Heart left ventricle (tissue), 16 donors: ENCODE measurements at regions not wholly inside any gene's neighbourhood (a gene's known extent, or its start where the extent isn't known, plus 50 kb on each side); places are given as distances from the start of the nearest gene placed in this dataset.

Experiments used
- ATAC-seq, 4 donors: fragments of 200-7000 bp; cut with Tn5 transposase; one replicate each; pipeline ENCODE4 v1.9.1; 2020 to 2022; ENCODE audit warnings: moderate library complexity in 4 of 4, mild to moderate bottlenecking in 3 of 4, moderate number of reproducible peaks in 1 of 4
- DNase-seq, 5 donors: peaks; one replicate each; pipeline ENCODE4 v3.0.0-alpha.2; 2020
- H3K27ac ChIP-seq, 12 donors: fragments of 200-600 bp; sonication (generic) in 4 of 12; one replicate each; pipeline versions ENCODE4 v1.5.0 to v1.8.0; 2016 to 2022; ENCODE audit warnings: mild to moderate bottlenecking in 2 of 12
- H3K27me3 ChIP-seq, 9 donors: fragments of 200-600 bp; sonication (generic) in 2 of 9; one replicate each; pipeline versions ENCODE4 v1.5.1 to v1.8.0; 2016 to 2022; ENCODE audit warnings: mild to moderate bottlenecking in 3 of 9
- H3K36me3 ChIP-seq, 9 donors: fragments of 200-600 bp; sonication (generic) in 2 of 9; one replicate each; pipeline versions ENCODE4 v1.5.0 to v1.8.0; 2018 to 2022; ENCODE audit warnings: mild to moderate bottlenecking in 2 of 9
- H3K4me1 ChIP-seq, 12 donors: fragments of 200-600 bp; sonication (generic) in 4 of 12; one replicate each; pipeline versions ENCODE4 v1.5.0 to v1.8.0; 2016 to 2022; ENCODE audit warnings: mild to moderate bottlenecking in 3 of 12
- H3K4me3 ChIP-seq, 12 donors: fragments of 200-600 bp; sonication (generic) in 4 of 12; one replicate each; pipeline versions ENCODE4 v1.5.0 to v1.8.0; 2017 to 2022; ENCODE audit warnings: mild to moderate bottlenecking in 9 of 12, moderate library complexity in 4 of 12
- H3K9me3 ChIP-seq, 12 donors: fragments of 200-600 bp; sonication (generic) in 4 of 12; one replicate each; pipeline versions ENCODE4 v1.5.0 to v1.8.0; 2016 to 2022; ENCODE audit warnings: mild to moderate bottlenecking in 1 of 12
- POLR2A ChIP-seq, 2 donors: fragments of 450-650 bp; IDR thresholded peaks; one replicate each; pipeline ENCODE4 v1.6.1; 2017; ENCODE audit warnings: antibody characterized with exemption in 2 of 2, mild to moderate bottlenecking in 2 of 2, moderate library complexity in 2 of 2
- WGBS, 4 donors: extraction: QIAGEN DNeasy Blood & Tissue Kit in 2 of 4; methylation state at CpG; one replicate each; pipeline versions ENCODE4 v1.1.5 to v1.1.7; 2013 to 2018; 5-methylcytosine and 5-hydroxymethylcytosine counted together
- intact Hi-C, 10 donors: fragments of 100-400 bp; cut with DNase I; formaldehyde crosslinking; loops; one replicate each; pipeline versions ENCODE4 v1.11.1 to v1.14.2; 2022
- TF ChIP-seq, protein P1 (sequence below), 12 donors: fragments of 200-600 bp; sonication (generic) in 4 of 12; IDR thresholded peaks; one replicate each; pipeline versions ENCODE4 v1.5.0 to v1.8.0; 2018 to 2022; ENCODE audit warnings: antibody characterized with exemption in 12 of 12, mild to moderate bottlenecking in 5 of 12
- donor health status: ischemic (EF 13 %, LVEDD 7.1; RV severe dilation, severe dysfunction).
- donor health status: healthy with polysubstance abuse.
- donor health status: DM: no; HTN: yes; CAD: no.
- donor health status: DM: no; HTN: no; CAD: no.
- donor health status: ischemic (EF 25% LVEDD 6.9; RV normal size, moderate dysfunction).
- donor health status: ischemic (EF 25% LVEDD 5.7; RV mildly dilated, moderate dysfunction).
- donor health status: healthy.
- donor health status: DM: yes; HTN: yes; CAD: no.
- donor health status: ischemic (EF 35%, LVEDD 5.7; RV mildly dilated, moderate dysfunction).
- donor health status: nonischemic (EF 11% LVEDD 7.7; RV severe dilation, severe dysfunction).
- donor health status: DM: yes; HTN: yes; CAD: no.
- donor health status: PGD.
- donor health status: ischemic (EF 29% LVEDD 5.4; RV normal size, mild dysfunction).
- donor health status: nonischemic (EF 23%, LVEDD 6.1; RV moderate dilation, normal function).

DNA sequence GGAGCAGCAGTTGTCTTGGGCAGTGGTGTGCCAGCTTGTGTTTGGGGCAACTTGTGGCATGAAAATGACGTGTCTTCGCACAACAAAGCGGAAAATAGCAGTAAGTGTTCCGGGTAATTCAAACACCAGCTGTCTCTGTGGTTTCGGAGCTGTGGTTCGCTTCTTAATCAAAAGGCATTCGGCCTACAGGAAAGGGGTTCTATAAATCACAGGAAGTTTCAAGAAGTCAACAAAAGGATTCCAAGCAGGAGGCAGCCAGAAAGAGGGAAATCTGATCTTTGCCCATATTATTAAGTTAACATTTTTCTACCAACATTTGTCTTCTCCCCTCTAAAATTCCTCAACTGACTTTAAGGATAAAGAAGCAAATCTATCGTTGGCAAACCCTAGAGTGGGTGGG lies 353.4 kb downstream of the FGFR2 start:
- Histone ChIP-seq H3K9me3 (no peaks in the 10 kb centered on the region), H3K36me3 (no peaks in the 10 kb centered on the region), H3K4me1 (no peaks in the 10 kb centered on the region), H3K27ac (no peak overlapping the region), H3K27me3 (no peaks in the 10 kb centered on the region), H3K4me3 (no peak overlapping the region)
- 60 to 70% (median 67%) methylated on average over 8 of the region's 8 CpGs for WGBS, 4 donors
- ATAC-seq (no peak), DNase-seq (no peak)
- intact Hi-C loops, result no loop called here
- TF ChIP-seq, protein P1, sequence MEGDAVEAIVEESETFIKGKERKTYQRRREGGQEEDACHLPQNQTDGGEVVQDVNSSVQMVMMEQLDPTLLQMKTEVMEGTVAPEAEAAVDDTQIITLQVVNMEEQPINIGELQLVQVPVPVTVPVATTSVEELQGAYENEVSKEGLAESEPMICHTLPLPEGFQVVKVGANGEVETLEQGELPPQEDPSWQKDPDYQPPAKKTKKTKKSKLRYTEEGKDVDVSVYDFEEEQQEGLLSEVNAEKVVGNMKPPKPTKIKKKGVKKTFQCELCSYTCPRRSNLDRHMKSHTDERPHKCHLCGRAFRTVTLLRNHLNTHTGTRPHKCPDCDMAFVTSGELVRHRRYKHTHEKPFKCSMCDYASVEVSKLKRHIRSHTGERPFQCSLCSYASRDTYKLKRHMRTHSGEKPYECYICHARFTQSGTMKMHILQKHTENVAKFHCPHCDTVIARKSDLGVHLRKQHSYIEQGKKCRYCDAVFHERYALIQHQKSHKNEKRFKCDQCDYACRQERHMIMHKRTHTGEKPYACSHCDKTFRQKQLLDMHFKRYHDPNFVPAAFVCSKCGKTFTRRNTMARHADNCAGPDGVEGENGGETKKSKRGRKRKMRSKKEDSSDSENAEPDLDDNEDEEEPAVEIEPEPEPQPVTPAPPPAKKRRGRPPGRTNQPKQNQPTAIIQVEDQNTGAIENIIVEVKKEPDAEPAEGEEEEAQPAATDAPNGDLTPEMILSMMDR (IDR thresholded peaks at IDR 0.05), result no peak
- TF ChIP-seq POLR2A (IDR thresholded peaks at IDR 0.05), result no peak

DNA sequence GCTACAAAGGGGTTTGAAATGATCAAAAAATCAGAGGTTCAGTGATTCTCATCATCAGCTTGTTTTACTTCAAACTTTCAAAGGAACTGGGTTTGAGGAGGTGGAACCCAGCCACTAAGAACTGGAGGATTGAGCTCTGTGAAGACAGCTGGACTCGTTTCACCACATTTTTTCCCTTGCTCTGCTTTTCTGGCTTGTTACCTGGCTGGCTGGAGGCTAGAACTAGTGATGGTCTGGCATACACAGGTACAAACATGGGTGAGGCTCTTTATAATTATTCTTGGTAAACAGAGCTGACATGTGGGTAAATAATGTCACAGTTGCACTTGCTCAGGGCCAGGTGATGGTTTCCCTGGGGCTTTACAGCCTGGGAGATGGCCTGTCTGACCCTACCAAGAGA lies 352.5 kb downstream of the FGFR2 start:
- Histone ChIP-seq H3K36me3 (no peaks in the 10 kb centered on the region), H3K27ac (no peak overlapping the region), H3K27me3 (no peaks in the 10 kb centered on the region), H3K9me3 (no peaks in the 10 kb centered on the region), H3K4me3 (no peak overlapping the region), H3K4me1 (no peaks in the 10 kb centered on the region)
- intact Hi-C loops, result no loop called here
- TF ChIP-seq POLR2A (IDR thresholded peaks at IDR 0.05), result no peak
- DNase-seq (no peak), ATAC-seq (no peak)
- 63 to 71% (median 70%) methylated on average over 1 of the region's 1 CpG for WGBS, 4 donors

GRCh38 chr10:121248266-121248665 lies 350.0 kb downstream of the FGFR2 start:
- TF ChIP-seq, protein P1 (IDR thresholded peaks at IDR 0.05), result no peak
- no peak for TF ChIP-seq POLR2A (IDR thresholded peaks at IDR 0.05)
- ATAC-seq, result no peak
- no peak for DNase-seq
- 70 to 84% (median 77%) methylated on average over 6 of the region's 6 CpGs for WGBS, 4 donors
- H3K27me3 ChIP-seq, result no peaks in the 10 kb centered on the region
- H3K27ac ChIP-seq, result no peak overlapping the region
- H3K36me3 ChIP-seq, result no peaks in the 10 kb centered on the region
- no peaks in the 10 kb centered on the region for H3K4me1 ChIP-seq
- no peaks in the 10 kb centered on the region for H3K9me3 ChIP-seq
- H3K4me3 ChIP-seq, result no peak overlapping the region
- intact Hi-C loops, result no loop called here

DNA sequence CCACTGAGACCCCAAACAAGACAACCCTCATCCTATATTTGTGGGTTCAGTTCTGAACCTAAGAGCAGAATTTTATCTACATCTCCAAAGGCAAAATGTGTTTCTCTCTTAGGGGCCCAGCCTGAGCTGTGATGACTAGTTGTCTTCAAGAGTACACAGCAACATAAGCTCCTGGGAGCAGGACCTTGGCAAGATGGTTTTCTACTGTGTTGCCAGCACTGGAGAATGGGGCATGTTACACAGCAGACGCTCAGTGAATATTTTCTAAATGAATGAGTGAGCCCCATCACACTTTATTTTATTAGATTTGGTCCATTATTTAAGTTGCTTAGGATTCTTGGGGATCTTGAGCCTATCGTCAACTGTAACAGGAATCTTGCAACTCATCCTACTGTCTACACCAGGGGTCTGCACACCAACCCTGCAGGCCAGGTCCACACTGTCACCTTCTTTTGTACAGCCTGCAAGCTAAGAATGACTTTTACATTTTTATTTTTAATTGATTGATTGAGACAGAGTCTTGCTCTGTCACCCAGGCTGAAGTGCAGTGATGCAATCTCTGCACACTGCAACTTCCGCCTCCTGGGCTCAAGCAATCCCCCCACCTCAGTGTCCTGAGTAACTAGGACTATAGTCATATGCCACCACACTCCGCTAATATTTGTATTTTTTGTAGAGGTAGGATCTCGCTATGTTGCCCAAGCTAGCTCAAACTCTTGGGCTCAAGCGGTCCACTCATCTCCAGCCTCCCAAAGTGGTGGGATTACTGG lies 347.1 kb downstream of the FGFR2 start:
- Histone ChIP-seq H3K36me3 (no peaks in the 10 kb centered on the region), H3K9me3 (no peaks in the 10 kb centered on the region), H3K27me3 (peaks cover 0 to 5% (median 0%) of the 10 kb centered on the region in 9 donors), H3K4me3 (no peak overlapping the region), H3K27ac (no peak overlapping the region), H3K4me1 (no peaks in the 10 kb centered on the region)
- no peak for ATAC-seq
- no peak for DNase-seq
- TF ChIP-seq, protein P1 (IDR thresholded peaks at IDR 0.05), result no peak
- TF ChIP-seq POLR2A (IDR thresholded peaks at IDR 0.05), result no peak
- intact Hi-C loops, result no loop called here
- WGBS, 4 donors, result 87 to 92% (median 91%) methylated on average over 6 of the region's 6 CpGs

GRCh38 chr10:121252756-121253155 lies 345.5 kb downstream of the FGFR2 start:
- H3K9me3 ChIP-seq, result no peaks in the 10 kb centered on the region
- no peaks in the 10 kb centered on the region for H3K4me1 ChIP-seq
- no peaks in the 10 kb centered on the region for H3K36me3 ChIP-seq
- peaks cover 0 to 5% (median 0%) of the 10 kb centered on the region in 9 donors for H3K27me3 ChIP-seq
- H3K27ac ChIP-seq, result no peak overlapping the region
- 64 to 90% (median 78%) methylated on average over 2 of the region's 2 CpGs for WGBS, 4 donors
- intact Hi-C loops, result no loop called here
- DNase-seq, result no peak
- H3K4me3 ChIP-seq, result no peak overlapping the region
- ATAC-seq, result no peak
- no peak for TF ChIP-seq POLR2A (IDR thresholded peaks at IDR 0.05)
- TF ChIP-seq, protein P1 (IDR thresholded peaks at IDR 0.05), result no peak
